Stomach smooth muscle (tissue), 2 donors: ENCODE measurements at regions not wholly inside any gene's neighbourhood (a gene's known extent, or its start where the extent isn't known, plus 50 kb on each side); places are given as distances from the start of the nearest gene placed in this dataset.
"Not testable (repeated sequence)": the region's sequence is repeated elsewhere in the genome, so short reads cannot be mapped to it uniquely, and the experiment has no call there.

Source experiments
- H3K27ac ChIP-seq: one replicate; pipeline ENCODE4 v1.7.0; 2013; ENCODE audit warnings: mild to moderate bottlenecking, low read length, inconsistent platforms
- H3K27me3 ChIP-seq, 2 donors: one replicate each; pipeline ENCODE4 v1.7.0; 2013; ENCODE audit warnings: low read length in 2 of 2; ENCODE audit not compliant: insufficient read depth in 2 of 2, control insufficient read depth in 1 of 2
- H3K36me3 ChIP-seq, 2 donors: one replicate each; pipeline ENCODE4 v1.7.0; 2013; ENCODE audit warnings: low read length in 2 of 2; ENCODE audit not compliant: control insufficient read depth in 2 of 2, insufficient read depth in 2 of 2
- H3K4me1 ChIP-seq: one replicate; pipeline ENCODE4 v1.7.0; 2013; ENCODE audit warnings: low read length; ENCODE audit not compliant: control insufficient read depth, insufficient read depth
- H3K4me3 ChIP-seq, 2 donors: one replicate each; pipeline ENCODE4 v1.7.0; 2013; ENCODE audit warnings: low read length in 2 of 2
- H3K9ac ChIP-seq, 2 donors: one replicate each; pipeline ENCODE4 v1.7.0; 2013; ENCODE audit warnings: low read length in 2 of 2, mild to moderate bottlenecking in 1 of 2
- H3K9me3 ChIP-seq, 2 donors: one replicate each; pipeline ENCODE4 v1.7.0; 2013; ENCODE audit warnings: low read length in 2 of 2; ENCODE audit not compliant: control insufficient read depth in 2 of 2
- donor health status: healthy.
- donor health status: Pancreatic carcinoma.

DNA sequence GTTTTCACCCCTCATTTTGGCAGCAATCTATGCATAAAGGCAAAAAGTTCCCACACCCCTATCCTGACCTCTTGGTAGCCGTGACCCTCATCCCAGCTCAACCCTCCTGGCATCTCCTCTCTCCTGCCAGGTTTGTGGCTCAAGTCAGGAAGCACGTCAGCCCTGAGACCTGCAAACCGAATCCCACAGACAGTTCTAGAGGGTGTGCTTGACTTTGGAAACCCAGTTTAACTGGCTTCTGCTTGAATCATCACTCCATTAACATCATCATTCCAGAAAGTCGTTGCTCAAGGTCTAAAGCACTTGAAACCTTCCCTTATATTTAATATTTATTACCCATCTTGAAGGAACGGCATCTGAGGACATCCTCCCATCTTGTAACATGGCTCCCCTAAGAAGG lies 133.4 kb upstream of the ERG start:
- no peaks in the 10 kb centered on the region for H3K36me3 ChIP-seq

DNA sequence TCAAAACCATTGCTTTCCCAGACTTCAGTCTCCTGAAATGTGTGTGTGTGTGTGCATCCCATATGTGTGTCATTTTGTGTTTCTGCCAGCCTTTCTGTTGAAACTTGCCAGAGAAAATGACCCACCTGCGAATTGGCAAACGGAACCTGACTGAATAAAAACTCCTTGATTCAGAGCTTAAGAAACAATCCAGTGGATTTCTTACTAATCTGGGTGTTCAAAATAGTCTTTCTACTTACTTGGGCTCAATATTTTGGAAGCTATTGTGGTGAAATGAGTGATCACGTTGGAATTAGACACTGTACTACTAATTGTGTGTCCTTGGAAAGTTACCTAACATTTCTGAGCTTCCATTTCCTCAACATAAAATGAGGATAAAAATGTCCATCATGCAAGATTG lies 138.9 kb upstream of the ERG start:
- H3K9me3 ChIP-seq, result peaks cover 3 to 4% of the 10 kb centered on the region in 2 donors
- no peaks in the 10 kb centered on the region for H3K4me1 ChIP-seq
- no peak overlapping the region for H3K9ac ChIP-seq
- H3K4me3 ChIP-seq, result no peak overlapping the region
- peaks cover 0 to 4% of the 10 kb centered on the region in 2 donors for H3K27me3 ChIP-seq
- no peak overlapping the region for H3K27ac ChIP-seq
- H3K36me3 ChIP-seq, result no peaks in the 10 kb centered on the region

More for the DNA sequence above, 133.4 kb upstream of the ERG start:
- no peak overlapping the region for H3K4me3 ChIP-seq
- H3K27ac ChIP-seq, result no peak overlapping the region
- H3K9me3 ChIP-seq, result peaks cover 5% of the 10 kb centered on the region in 2 donors
- no peaks in the 10 kb centered on the region for H3K4me1 ChIP-seq
- H3K27me3 ChIP-seq, result peaks cover 0 to 5% of the 10 kb centered on the region in 2 donors
- no peak overlapping the region for H3K9ac ChIP-seq

DNA sequence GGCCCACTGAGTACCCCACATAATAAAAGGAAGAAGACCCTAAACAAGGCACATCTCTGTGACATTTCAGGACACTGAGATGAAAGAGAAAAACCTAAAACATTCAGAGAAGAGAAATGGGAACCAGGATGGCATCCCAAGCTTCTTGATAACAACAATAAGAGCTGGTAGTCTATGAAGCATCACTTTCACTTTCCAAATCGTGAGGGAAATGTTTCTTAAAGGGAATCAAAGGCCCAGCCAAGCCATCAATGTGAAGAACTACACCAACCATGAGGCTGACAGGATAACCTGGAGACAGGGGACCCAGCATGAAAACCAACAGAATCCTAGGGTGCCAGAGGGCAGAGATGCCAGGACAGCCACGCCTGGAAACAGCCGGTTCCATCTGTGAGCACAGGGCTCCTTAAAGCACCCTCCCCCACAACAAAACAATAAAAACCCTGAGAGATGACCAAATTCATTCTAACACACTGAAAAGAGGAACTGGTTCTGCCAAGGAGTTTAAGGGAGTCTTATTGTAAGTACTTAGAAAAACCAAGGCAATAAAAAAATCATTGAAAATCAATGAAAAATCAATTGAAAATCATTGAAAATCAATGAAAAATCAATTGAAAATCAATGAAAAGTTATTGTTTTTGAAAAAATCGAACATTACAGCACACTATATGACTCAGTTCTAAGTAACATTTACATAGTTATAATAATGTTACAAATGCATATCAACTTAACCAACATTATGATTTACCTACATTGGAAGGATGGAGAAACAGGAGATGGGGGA lies 141.5 kb upstream of the ERG start:
- H3K9me3 ChIP-seq, result peaks cover 3 to 4% of the 10 kb centered on the region in 2 donors
- H3K36me3 ChIP-seq, result no peaks in the 10 kb centered on the region
- H3K27me3 ChIP-seq, result peaks cover 0 to 4% of the 10 kb centered on the region in 2 donors
- H3K4me1 ChIP-seq, result no peaks in the 10 kb centered on the region
- H3K4me3 ChIP-seq, result no peak overlapping the region
- no peak overlapping the region for H3K27ac ChIP-seq
- no peak overlapping the region for H3K9ac ChIP-seq

GRCh38 chr21:38640355-38640742 lies 142.1 kb upstream of the ERG start:
- not testable (repeated sequence) for H3K9me3 ChIP-seq, H3K4me1 ChIP-seq, H3K36me3 ChIP-seq, H3K9ac ChIP-seq, H3K27me3 ChIP-seq, H3K27ac ChIP-seq, H3K4me3 ChIP-seq

- no peaks in the 10 kb centered on the region for H3K36me3 ChIP-seq
- H3K27ac ChIP-seq, result no peak overlapping the region
- no peak overlapping the region for H3K9ac ChIP-seq
- H3K4me1 ChIP-seq, result no peaks in the 10 kb centered on the region
- peaks cover 3 to 6% of the 10 kb centered on the region in 2 donors for H3K27me3 ChIP-seq
- no peak overlapping the region for H3K4me3 ChIP-seq
- peaks cover 2 to 3% of the 10 kb centered on the region in 2 donors for H3K9me3 ChIP-seq
Observed at GRCh38 chr21:38643404-38644023, 145.2 kb upstream of the ERG start.

- no peak overlapping the region for H3K27ac ChIP-seq
- H3K4me3 ChIP-seq, result no peak overlapping the region
Observed at GRCh38 chr21:38645282-38645681, 147.0 kb upstream of the ERG start.

DNA sequence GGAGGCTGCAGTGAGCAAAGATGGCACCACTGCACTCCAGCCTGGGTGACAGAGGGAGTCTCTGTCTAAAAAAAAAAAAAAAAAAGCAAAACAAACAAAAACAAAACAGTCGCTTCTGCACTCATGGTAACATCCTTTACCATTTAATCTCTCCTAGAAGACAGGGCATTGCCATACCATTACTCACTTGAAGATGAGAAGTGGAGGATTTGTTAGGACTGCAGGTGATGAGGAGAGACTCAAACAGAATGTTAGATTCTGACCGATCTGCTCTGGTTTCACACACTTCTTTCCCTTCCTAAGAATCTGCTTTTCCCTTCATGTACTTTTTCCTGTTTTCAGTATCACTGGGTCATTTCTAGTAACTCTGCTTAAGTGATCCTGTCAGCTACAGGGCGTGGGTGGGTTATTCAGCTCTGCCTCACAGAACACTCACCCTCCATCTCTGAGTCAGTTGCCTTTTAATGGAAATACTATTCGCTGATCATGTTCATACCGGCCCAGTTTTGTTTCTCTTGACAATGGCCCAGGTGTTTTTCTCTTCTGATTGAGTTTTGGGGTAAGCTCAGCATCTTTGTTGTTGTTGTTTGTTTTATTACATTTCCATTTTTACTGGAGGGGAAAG lies 148.0 kb upstream of the ERG start:
- H3K4me1 ChIP-seq, result no peaks in the 10 kb centered on the region
- H3K4me3 ChIP-seq, result no peak overlapping the region
- H3K27ac ChIP-seq, result no peak overlapping the region
- H3K27me3 ChIP-seq, result peaks cover 3 to 4% of the 10 kb centered on the region in 2 donors
- H3K9me3 ChIP-seq, result no peaks in the 10 kb centered on the region
- H3K36me3 ChIP-seq, result no peaks in the 10 kb centered on the region
- H3K9ac ChIP-seq, result no peak overlapping the region

More at GRCh38 chr21:38645282-38645681, 147.0 kb upstream of the ERG start:
- peaks cover 2 to 3% of the 10 kb centered on the region in 2 donors for H3K9me3 ChIP-seq
- H3K9ac ChIP-seq, result no peak overlapping the region
- peaks cover 3 to 4% of the 10 kb centered on the region in 2 donors for H3K27me3 ChIP-seq
- H3K36me3 ChIP-seq, result no peaks in the 10 kb centered on the region
- H3K4me1 ChIP-seq, result no peaks in the 10 kb centered on the region

DNA sequence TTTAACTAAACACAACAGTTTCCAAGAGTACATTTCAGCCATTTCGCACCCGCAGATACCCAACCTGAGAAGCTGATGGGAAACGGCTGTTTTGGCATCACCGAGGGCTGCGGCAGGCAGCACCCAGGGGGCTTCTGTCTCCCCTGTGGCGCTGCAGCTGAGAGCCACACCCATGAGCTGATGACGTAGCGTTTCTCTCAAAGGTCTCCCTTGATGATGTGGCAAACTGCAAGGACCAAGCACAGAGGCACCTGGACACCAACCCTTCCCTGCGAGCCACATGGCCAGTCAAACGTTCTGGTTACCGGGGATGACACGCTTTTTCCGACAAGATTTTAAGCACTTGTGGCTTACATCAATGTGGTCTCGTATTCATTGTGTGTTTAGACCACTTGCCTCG lies 150.8 kb upstream of the ERG start:
- Histone ChIP-seq H3K4me1 (no peaks in the 10 kb centered on the region), H3K27ac (no peak overlapping the region), H3K9me3 (no peaks in the 10 kb centered on the region), H3K27me3 (peaks cover 3 to 5% of the 10 kb centered on the region in 2 donors), H3K36me3 (no peaks in the 10 kb centered on the region), H3K9ac (no peak overlapping the region), H3K4me3 (no peak overlapping the region)

DNA sequence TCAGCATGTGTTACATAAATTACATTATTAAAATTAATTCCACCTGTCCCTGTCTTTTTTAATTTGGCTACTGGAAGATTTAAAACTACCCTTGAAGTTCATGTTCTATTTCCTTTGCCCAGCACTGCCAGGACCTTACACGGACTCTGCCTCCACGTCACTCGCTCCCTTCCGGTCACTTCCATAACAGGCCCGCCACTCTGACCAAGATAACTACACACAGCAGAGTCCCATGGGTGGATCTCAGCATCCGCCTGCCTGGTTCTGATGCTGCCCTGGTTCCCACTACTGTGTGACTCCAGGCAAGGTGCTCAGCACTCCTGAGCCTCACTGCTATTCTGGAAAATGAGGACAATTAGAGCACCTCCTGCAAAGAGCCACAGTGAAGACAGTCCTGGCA lies 153.3 kb upstream of the ERG start:
- H3K4me3 ChIP-seq, result no peak overlapping the region

GRCh38 chr21:38652396-38652795 lies 153.3 kb upstream of the ETS2 start:
- H3K9me3 ChIP-seq, result no peaks in the 10 kb centered on the region
- no peak overlapping the region for H3K9ac ChIP-seq
- H3K4me3 ChIP-seq, result no peak overlapping the region
- H3K36me3 ChIP-seq, result no peaks in the 10 kb centered on the region
- H3K4me1 ChIP-seq, result no peaks in the 10 kb centered on the region
- H3K27ac ChIP-seq, result no peak overlapping the region
- H3K27me3 ChIP-seq, result peaks cover 6 to 13% of the 10 kb centered on the region in 2 donors

More for the DNA sequence above, 153.3 kb upstream of the ERG start:
- Histone ChIP-seq H3K36me3 (no peaks in the 10 kb centered on the region), H3K9ac (no peak overlapping the region), H3K4me1 (no peaks in the 10 kb centered on the region), H3K9me3 (no peaks in the 10 kb centered on the region), H3K27ac (no peak overlapping the region), H3K27me3 (peaks cover 6 to 8% of the 10 kb centered on the region in 2 donors)
